ENCODE measurements at regions not wholly inside any gene's neighbourhood (a gene's known extent, or its start where the extent isn't known, plus 50 kb on each side); places are given as distances from the start of the nearest gene placed in this dataset.

DNA sequence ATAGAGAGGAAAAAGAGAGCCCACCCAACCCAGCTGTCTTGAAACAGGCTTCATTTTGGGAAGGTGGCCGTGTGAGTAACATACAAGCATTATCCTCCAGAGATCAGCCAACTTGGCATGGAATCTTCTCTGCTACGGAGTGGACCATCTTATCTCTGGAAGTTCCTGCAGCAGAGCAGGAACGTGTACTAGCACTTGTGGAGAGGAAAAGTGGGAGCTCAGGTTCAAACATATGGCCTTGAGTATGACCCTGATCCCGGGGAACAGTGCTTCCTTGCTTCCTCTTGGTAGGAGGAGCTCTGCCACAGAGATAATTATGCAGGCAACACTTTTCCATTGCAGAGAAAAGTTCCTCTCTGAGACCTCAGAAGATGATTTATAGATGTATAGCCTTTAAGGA is 490.4 kb upstream of the ACO1 start:
- no peaks in the 10 kb centered on the region for H3K36me3 ChIP-seq (ENCODE audit: control insufficient read depth, insufficient read depth, low read length)
- H3K14ac ChIP-seq (replicated peaks; ENCODE audit: low read depth, low read length): no peak overlapping the region
- ATAC-seq (ENCODE audit: low read depth) (no peak), DNase-seq (no peak)
- no peak overlapping the region for H2AK9ac ChIP-seq (replicated peaks; ENCODE audit: low read depth, low read length, poor library complexity)
- intact Hi-C loops (cut with micrococcal nuclease) (no loop called here), dilution Hi-C loops (cut with HindIII; ENCODE audit: low sequenced_read_pairs, unreplicated experiment) (no loop called here), in situ Hi-C loops (cut with MboI; ENCODE audit: low sequenced_read_pairs) (no loop called here)
- CTCF ChIA-PET: no interaction called here
- no peak overlapping the region for H4K8ac ChIP-seq (ENCODE audit: low read depth in 2 of 2, low read length in 2 of 2)
- no peaks in the 10 kb centered on the region for H3K9me1 ChIP-seq (ENCODE audit: insufficient read depth, low read length)
- no peaks in the 10 kb centered on the region for H3K79me1 ChIP-seq (ENCODE audit: low read depth in 1 of 2, low read length in 2 of 2)
- H3K4me1 ChIP-seq (ENCODE audit: control insufficient read depth, insufficient read depth, low read length): no peaks in the 10 kb centered on the region
- no peak overlapping the region for H4K5ac ChIP-seq (ENCODE audit: low read depth, low read length)
- no peak overlapping the region for H2AFZ ChIP-seq (replicated peaks; ENCODE audit: low read length, poor library complexity)
- H4K91ac ChIP-seq (ENCODE audit: insufficient read depth, low read depth, low read length): no peak overlapping the region
- no peak overlapping the region for H2BK5ac ChIP-seq (ENCODE audit: low read depth, low read length, poor library complexity, severe bottlenecking)
- no peak overlapping the region for H2BK120ac ChIP-seq (ENCODE audit: low read depth, low read length)
- H3K23ac ChIP-seq (ENCODE audit: low read depth, low read length): no peak overlapping the region
- no peak overlapping the region for H2BK20ac ChIP-seq (ENCODE audit: low read depth, low read length)
- POLR2A ChIA-PET (ENCODE audit: unreplicated experiment): no interaction called here
- H3K18ac ChIP-seq (ENCODE audit: low read depth, low read length): no peak overlapping the region
- no peak overlapping the region for H2AK5ac ChIP-seq (ENCODE audit: low read depth, low read length)
- H3K27me3 ChIP-seq (ENCODE audit: control insufficient read depth, insufficient read depth, low read length): no peaks in the 10 kb centered on the region
- no peak overlapping the region for H3K4me3 ChIP-seq (ENCODE audit: insufficient read depth, low read depth, low read length)
- no TSS peak for BruUV-seq (replicated peaks)
- no peak overlapping the region for H3K4ac ChIP-seq (ENCODE audit: low read depth, low read length)
- H3K9ac ChIP-seq (ENCODE audit: low read depth, low read length): no peak overlapping the region
- no peak overlapping the region for H3K4me2 ChIP-seq (ENCODE audit: low read depth, low read length)
- no peak overlapping the region for H3K27ac ChIP-seq (ENCODE audit: insufficient read depth, low read length)
- peaks cover 3% of the 10 kb centered on the region for H3K9me3 ChIP-seq (ENCODE audit: control insufficient read depth, insufficient read depth, low read length)
- H3K56ac ChIP-seq (ENCODE audit: extremely low read depth, insufficient read depth, low read length): no peak overlapping the region
- TF ChIP-seq MAFK (IDR thresholded peaks at IDR 0.05; ENCODE audit: low read depth, low read length): no peak
- no peak for TF ChIP-seq MXI1 (IDR thresholded peaks at IDR 0.05; ENCODE audit: borderline replicate concordance, low read depth, low read length)
- no peak for TF ChIP-seq RFX5 (IDR thresholded peaks at IDR 0.05; ENCODE audit: low read depth, low read length)
- TF ChIP-seq MAZ (IDR thresholded peaks at IDR 0.05; ENCODE audit: borderline replicate concordance, low read depth, low read length): no peak
- TF ChIP-seq SMC3 (IDR thresholded peaks at IDR 0.05; ENCODE audit: low read depth, low read length): no peak
- no peak for TF ChIP-seq BHLHE40 (IDR thresholded peaks at IDR 0.05; ENCODE audit: low read depth, low read length)
- TF ChIP-seq NFE2L2 (IDR thresholded peaks at IDR 0.05; ENCODE audit: low read depth, low read length): no peak
- no peak for TF ChIP-seq POLR2A (IDR thresholded peaks at IDR 0.05; ENCODE audit: low read depth, low read length)
- TF ChIP-seq, protein P1, sequence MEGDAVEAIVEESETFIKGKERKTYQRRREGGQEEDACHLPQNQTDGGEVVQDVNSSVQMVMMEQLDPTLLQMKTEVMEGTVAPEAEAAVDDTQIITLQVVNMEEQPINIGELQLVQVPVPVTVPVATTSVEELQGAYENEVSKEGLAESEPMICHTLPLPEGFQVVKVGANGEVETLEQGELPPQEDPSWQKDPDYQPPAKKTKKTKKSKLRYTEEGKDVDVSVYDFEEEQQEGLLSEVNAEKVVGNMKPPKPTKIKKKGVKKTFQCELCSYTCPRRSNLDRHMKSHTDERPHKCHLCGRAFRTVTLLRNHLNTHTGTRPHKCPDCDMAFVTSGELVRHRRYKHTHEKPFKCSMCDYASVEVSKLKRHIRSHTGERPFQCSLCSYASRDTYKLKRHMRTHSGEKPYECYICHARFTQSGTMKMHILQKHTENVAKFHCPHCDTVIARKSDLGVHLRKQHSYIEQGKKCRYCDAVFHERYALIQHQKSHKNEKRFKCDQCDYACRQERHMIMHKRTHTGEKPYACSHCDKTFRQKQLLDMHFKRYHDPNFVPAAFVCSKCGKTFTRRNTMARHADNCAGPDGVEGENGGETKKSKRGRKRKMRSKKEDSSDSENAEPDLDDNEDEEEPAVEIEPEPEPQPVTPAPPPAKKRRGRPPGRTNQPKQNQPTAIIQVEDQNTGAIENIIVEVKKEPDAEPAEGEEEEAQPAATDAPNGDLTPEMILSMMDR (conservative IDR thresholded peaks at IDR 0.05; ENCODE audit: low read depth, low read length): no peak
- no peak for TF ChIP-seq CHD1 (IDR thresholded peaks at IDR 0.05; ENCODE audit: low read depth, low read length)
- TF ChIP-seq, protein P2, sequence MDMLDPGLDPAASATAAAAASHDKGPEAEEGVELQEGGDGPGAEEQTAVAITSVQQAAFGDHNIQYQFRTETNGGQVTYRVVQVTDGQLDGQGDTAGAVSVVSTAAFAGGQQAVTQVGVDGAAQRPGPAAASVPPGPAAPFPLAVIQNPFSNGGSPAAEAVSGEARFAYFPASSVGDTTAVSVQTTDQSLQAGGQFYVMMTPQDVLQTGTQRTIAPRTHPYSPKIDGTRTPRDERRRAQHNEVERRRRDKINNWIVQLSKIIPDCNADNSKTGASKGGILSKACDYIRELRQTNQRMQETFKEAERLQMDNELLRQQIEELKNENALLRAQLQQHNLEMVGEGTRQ (IDR thresholded peaks at IDR 0.05; ENCODE audit: low read depth, low read length): no peak
- no peak for TF ChIP-seq RAD21 (IDR thresholded peaks at IDR 0.05; ENCODE audit: low read length)
- TF ChIP-seq, protein P3, sequence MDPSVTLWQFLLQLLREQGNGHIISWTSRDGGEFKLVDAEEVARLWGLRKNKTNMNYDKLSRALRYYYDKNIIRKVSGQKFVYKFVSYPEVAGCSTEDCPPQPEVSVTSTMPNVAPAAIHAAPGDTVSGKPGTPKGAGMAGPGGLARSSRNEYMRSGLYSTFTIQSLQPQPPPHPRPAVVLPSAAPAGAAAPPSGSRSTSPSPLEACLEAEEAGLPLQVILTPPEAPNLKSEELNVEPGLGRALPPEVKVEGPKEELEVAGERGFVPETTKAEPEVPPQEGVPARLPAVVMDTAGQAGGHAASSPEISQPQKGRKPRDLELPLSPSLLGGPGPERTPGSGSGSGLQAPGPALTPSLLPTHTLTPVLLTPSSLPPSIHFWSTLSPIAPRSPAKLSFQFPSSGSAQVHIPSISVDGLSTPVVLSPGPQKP (IDR thresholded peaks at IDR 0.05; ENCODE audit: borderline replicate concordance, low read depth, low read length): no peak
- H4K20me1 ChIP-seq (ENCODE audit: insufficient read depth, low read length): no peaks in the 10 kb centered on the region
- no peak overlapping the region for H2BK15ac ChIP-seq (ENCODE audit: low read depth, low read length)
- WGBS, 2 experiments (ENCODE audit: extremely low coverage in 2 of 2, insufficient read length in 1 of 2): no CpG with 5 or more reads among the region's 4 CpGs
